ENCODE measurements at regions not wholly inside any gene's neighbourhood (a gene's known extent, or its start where the extent isn't known, plus 50 kb on each side); places are given as distances from the start of the nearest gene placed in this dataset.

DNA sequence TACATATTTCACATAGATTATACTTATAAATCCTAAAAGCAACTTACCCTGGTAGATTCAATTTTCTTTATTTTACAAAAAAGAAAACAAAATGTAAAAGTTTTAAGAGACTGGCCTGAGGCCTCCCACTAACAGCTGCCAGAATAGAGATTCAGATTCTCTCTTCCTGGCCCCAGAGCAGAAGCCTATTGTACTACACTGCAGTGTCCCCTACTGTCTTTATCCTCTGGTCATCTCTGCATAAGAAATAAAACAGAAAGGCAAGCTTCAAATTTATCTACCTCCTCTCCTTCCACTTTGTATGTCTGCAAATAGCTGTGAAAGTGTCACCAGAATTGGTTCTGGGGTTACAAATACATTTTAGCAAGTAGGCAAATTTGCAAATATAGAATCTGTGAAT is 1004.1 kb upstream of the PCDH9 start:
- Histone ChIP-seq H3K9me3 (ENCODE audit: control insufficient read depth in 4 of 4, low read length in 3 of 4) (no peaks in the 10 kb centered on the region), H3K36me3 (ENCODE audit: control insufficient read depth in 4 of 4, insufficient read depth in 3 of 4, low read depth in 1 of 4, low read length in 3 of 4) (no peaks in the 10 kb centered on the region), H3K27ac (ENCODE audit: low read depth in 1 of 2, low read length in 2 of 2) (no peak overlapping the region), H3K9ac (ENCODE audit: low read depth in 1 of 2, low read length in 2 of 2) (no peak overlapping the region), H3K27me3 (ENCODE audit: control insufficient read depth in 4 of 4, insufficient read depth in 4 of 4, low read length in 3 of 4) (no peaks in the 10 kb centered on the region), H3K4me1 (ENCODE audit: control insufficient read depth in 4 of 4, insufficient read depth in 4 of 4, low read length in 3 of 4) (no peaks in the 10 kb centered on the region), H3K4me3 (ENCODE audit: low read depth in 1 of 3, low read length in 3 of 3) (no peak overlapping the region)
- TF ChIP-seq EGR1 (IDR thresholded peaks at IDR 0.05; ENCODE audit: low read depth in 2 of 2) (no peak), RAD21 (IDR thresholded peaks at IDR 0.05) (peak in 1 of 2 donors; percentile 55), HNF4G (IDR thresholded peaks at IDR 0.05) (no peak)
- no peak for DNase-seq (ENCODE audit: low spot score)

- Histone ChIP-seq H3K36me3 (ENCODE audit: control insufficient read depth in 4 of 4, insufficient read depth in 3 of 4, low read depth in 1 of 4, low read length in 3 of 4) (no peaks in the 10 kb centered on the region), H3K4me3 (ENCODE audit: low read depth in 1 of 3, low read length in 3 of 3) (no peak overlapping the region), H3K4me1 (ENCODE audit: control insufficient read depth in 4 of 4, insufficient read depth in 4 of 4, low read length in 3 of 4) (no peaks in the 10 kb centered on the region), H3K27ac (ENCODE audit: low read depth in 1 of 2, low read length in 2 of 2) (no peak overlapping the region), H3K9me3 (ENCODE audit: control insufficient read depth in 4 of 4, low read length in 3 of 4) (no peaks in the 10 kb centered on the region), H3K9ac (ENCODE audit: low read depth in 1 of 2, low read length in 2 of 2) (no peak overlapping the region), H3K27me3 (ENCODE audit: control insufficient read depth in 4 of 4, insufficient read depth in 4 of 4, low read length in 3 of 4) (no peaks in the 10 kb centered on the region)
- no peak for DNase-seq (ENCODE audit: low spot score)
- TF ChIP-seq HNF4A (conservative IDR thresholded peaks at IDR 0.05) (no peak), MAX (IDR thresholded peaks at IDR 0.05) (no peak), RXRA (IDR thresholded peaks at IDR 0.05) (no peak), YY1 (IDR thresholded peaks at IDR 0.05) (no peak), EGR1 (IDR thresholded peaks at IDR 0.05; ENCODE audit: low read depth in 2 of 2) (no peak), FOXA2 (IDR thresholded peaks at IDR 0.05) (no peak)
- 66% methylated on average over 7 of the region's 7 CpGs for WGBS
Observed at GRCh38 chr13:68232351-68233130, 1002.4 kb upstream of the PCDH9 start.

DNA sequence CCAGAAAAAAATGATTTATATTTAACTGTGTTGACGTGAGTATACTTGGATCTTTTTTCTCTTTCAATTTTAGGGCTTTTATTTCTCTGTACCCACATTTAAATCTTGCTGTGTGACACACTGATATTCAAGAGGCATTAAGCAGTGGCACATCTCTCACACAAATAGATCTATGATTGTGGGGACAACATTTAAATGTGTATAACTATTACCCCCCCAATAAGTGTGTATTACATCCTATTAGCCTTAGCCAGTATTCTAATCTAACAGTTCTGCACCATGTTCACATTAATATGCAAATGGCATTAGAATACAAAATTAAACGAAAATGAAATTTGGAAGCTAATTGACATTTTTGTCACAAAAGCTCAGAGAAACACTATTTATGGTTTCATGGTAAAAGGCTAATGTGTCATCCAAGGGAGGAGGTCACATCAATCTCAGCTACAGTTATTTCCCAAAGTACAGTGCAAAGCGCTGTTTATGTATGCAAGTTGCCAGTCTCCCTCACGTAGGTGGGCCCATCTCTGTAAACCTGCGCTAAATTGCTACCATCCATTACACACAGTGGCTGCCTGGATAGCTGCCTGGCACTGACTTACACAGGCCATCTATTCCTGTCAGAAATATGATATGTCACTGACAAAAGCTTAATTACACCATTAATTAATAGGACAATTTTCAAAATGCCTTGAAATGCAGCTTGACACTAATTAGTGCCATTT is 984.7 kb upstream of the PCDH9 start:
- TF ChIP-seq RAD21 (IDR thresholded peaks at IDR 0.05) (no peak), EGR1 (IDR thresholded peaks at IDR 0.05; ENCODE audit: low read depth in 2 of 2) (no peak), GABPA (IDR thresholded peaks at IDR 0.05 in 1 of 2, conservative IDR thresholded peaks at IDR 0.05 in 1 of 2) (no peak), SP1 (IDR thresholded peaks at IDR 0.05) (no peak), ATF3 (IDR thresholded peaks at IDR 0.05) (no peak), RXRA (IDR thresholded peaks at IDR 0.05) (no peak), MAX (IDR thresholded peaks at IDR 0.05) (no peak), HNF4A (conservative IDR thresholded peaks at IDR 0.05) (no peak), TAF1 (conservative IDR thresholded peaks at IDR 0.05) (no peak), FOXA1 (IDR thresholded peaks at IDR 0.05) (no peak), FOXA2 (IDR thresholded peaks at IDR 0.05) (no peak), CTCF (IDR thresholded peaks at IDR 0.05; ENCODE audit: low read depth, low read length, missing input control) (no peak), HNF4G (IDR thresholded peaks at IDR 0.05) (no peak), ZBTB33 (IDR thresholded peaks at IDR 0.05) (no peak), YY1 (IDR thresholded peaks at IDR 0.05) (no peak), NR2F2 (IDR thresholded peaks at IDR 0.05) (no peak), JUND (IDR thresholded peaks at IDR 0.05) (no peak)
- TF ChIP-seq, protein P1, sequence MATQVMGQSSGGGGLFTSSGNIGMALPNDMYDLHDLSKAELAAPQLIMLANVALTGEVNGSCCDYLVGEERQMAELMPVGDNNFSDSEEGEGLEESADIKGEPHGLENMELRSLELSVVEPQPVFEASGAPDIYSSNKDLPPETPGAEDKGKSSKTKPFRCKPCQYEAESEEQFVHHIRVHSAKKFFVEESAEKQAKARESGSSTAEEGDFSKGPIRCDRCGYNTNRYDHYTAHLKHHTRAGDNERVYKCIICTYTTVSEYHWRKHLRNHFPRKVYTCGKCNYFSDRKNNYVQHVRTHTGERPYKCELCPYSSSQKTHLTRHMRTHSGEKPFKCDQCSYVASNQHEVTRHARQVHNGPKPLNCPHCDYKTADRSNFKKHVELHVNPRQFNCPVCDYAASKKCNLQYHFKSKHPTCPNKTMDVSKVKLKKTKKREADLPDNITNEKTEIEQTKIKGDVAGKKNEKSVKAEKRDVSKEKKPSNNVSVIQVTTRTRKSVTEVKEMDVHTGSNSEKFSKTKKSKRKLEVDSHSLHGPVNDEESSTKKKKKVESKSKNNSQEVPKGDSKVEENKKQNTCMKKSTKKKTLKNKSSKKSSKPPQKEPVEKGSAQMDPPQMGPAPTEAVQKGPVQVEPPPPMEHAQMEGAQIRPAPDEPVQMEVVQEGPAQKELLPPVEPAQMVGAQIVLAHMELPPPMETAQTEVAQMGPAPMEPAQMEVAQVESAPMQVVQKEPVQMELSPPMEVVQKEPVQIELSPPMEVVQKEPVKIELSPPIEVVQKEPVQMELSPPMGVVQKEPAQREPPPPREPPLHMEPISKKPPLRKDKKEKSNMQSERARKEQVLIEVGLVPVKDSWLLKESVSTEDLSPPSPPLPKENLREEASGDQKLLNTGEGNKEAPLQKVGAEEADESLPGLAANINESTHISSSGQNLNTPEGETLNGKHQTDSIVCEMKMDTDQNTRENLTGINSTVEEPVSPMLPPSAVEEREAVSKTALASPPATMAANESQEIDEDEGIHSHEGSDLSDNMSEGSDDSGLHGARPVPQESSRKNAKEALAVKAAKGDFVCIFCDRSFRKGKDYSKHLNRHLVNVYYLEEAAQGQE (IDR thresholded peaks at IDR 0.05) = no peak
- WGBS = 79% methylated on average over 5 of the region's 5 CpGs
- DNase-seq (ENCODE audit: low spot score) = no peak
- Histone ChIP-seq H3K27me3 (ENCODE audit: control insufficient read depth in 4 of 4, insufficient read depth in 4 of 4, low read length in 3 of 4) (peaks cover 0 to 2% (median 0%) of the 10 kb centered on the region in 4 donors), H3K36me3 (ENCODE audit: control insufficient read depth in 4 of 4, insufficient read depth in 3 of 4, low read depth in 1 of 4, low read length in 3 of 4) (no peaks in the 10 kb centered on the region), H3K27ac (ENCODE audit: low read depth in 1 of 2, low read length in 2 of 2) (no peak overlapping the region), H3K4me1 (ENCODE audit: control insufficient read depth in 4 of 4, insufficient read depth in 4 of 4, low read length in 3 of 4) (no peaks in the 10 kb centered on the region), H3K9ac (ENCODE audit: low read depth in 1 of 2, low read length in 2 of 2) (no peak overlapping the region), H3K4me3 (ENCODE audit: low read depth in 1 of 3, low read length in 3 of 3) (no peak overlapping the region), H3K9me3 (ENCODE audit: control insufficient read depth in 4 of 4, low read length in 3 of 4) (no peaks in the 10 kb centered on the region)
